Caco-2 (cell line): ENCODE measurements at regions not wholly inside any gene's neighbourhood (a gene's known extent, or its start where the extent isn't known, plus 50 kb on each side); places are given as distances from the start of the nearest gene placed in this dataset.

Source experiments
- BruUV-seq: library from RNA; stranded (reverse); fragments of 400-500 nt; replicated peaks from 2 replicates; lab custom pipeline; 2021; lab: Mats Ljungman, UMichigan
- CTCF ChIA-PET: fragments of 300-600 bp; sonication (Branson Sonifier 250); formaldehyde crosslinking; loops from one replicate; lab custom pipeline; 2022; ENCODE audit warnings: antibody characterized with exemption; lab: Charles Lee
- POLR2A ChIA-PET: fragments of 300-600 bp; sonication (Branson Sonifier 250); formaldehyde crosslinking; loops from one replicate; lab custom pipeline; 2022; ENCODE audit warnings: antibody characterized with exemption; lab: Charles Lee
- DNase-seq, 2 experiments: peaks; one replicate each; pipeline versions ENCODE4 v3.0.0 to v3.0.0-alpha.2; 2020 to 2022
- H3K27me3 ChIP-seq: replicated peaks from 2 replicates; pipeline ENCODE4 v1.6.0; 2011; ENCODE audit warnings: low read length; ENCODE audit not compliant: control insufficient read depth, insufficient read depth
- H3K36me3 ChIP-seq: 2 replicates; pipeline ENCODE4 v1.5.1; 2011; ENCODE audit warnings: low read length; ENCODE audit not compliant: control insufficient read depth, insufficient read depth
- H3K4me1 ChIP-seq: fragments of 250-450 bp; sonication (Bioruptor Pico); 2 replicates; pipeline ENCODE4 v1.5.1; 2020; ENCODE audit warnings: mild to moderate bottlenecking
- H3K4me3 ChIP-seq: 2 replicates; pipeline ENCODE4 v1.5.1; 2011; ENCODE audit warnings: low read depth, mild to moderate bottlenecking, control low read depth, low read length
- H3K9me3 ChIP-seq: fragments of 250-450 bp; sonication (Bioruptor Pico); 2 replicates; pipeline ENCODE4 v1.5.1; 2020; ENCODE audit warnings: mild to moderate bottlenecking, moderate library complexity
- H3K27ac Mint-ChIP-seq: one replicate; pipeline ENCODE4 v1.8.0; 2022; ENCODE audit warnings: mixed read lengths; ENCODE audit not compliant: unreplicated experiment
- H3K27me3 Mint-ChIP-seq: one replicate; pipeline ENCODE4 v1.8.0; 2022; ENCODE audit warnings: mixed read lengths; ENCODE audit not compliant: insufficient read depth, unreplicated experiment
- H3K36me3 Mint-ChIP-seq: one replicate; pipeline ENCODE4 v1.8.0; 2022; ENCODE audit warnings: mild to moderate bottlenecking, mixed read lengths; ENCODE audit not compliant: insufficient read depth, unreplicated experiment
- H3K4me1 Mint-ChIP-seq: one replicate; pipeline ENCODE4 v1.8.0; 2022; ENCODE audit warnings: low read depth, mixed read lengths; ENCODE audit not compliant: unreplicated experiment
- H3K4me3 Mint-ChIP-seq: one replicate; pipeline ENCODE4 v1.8.0; 2022; ENCODE audit warnings: mild to moderate bottlenecking, moderate library complexity, mixed read lengths; ENCODE audit not compliant: unreplicated experiment
- H3K9me3 Mint-ChIP-seq: one replicate; pipeline ENCODE4 v1.8.0; 2022; ENCODE audit warnings: mixed read lengths; ENCODE audit not compliant: unreplicated experiment
- CTCF ChIP-seq, 2 experiments: fragments of 200-600 bp in 1 of 2; IDR thresholded peaks; 1 replicate in 1 of 2; 2 replicates in 1 of 2; pipeline versions ENCODE4 v1.5.1 to v1.8.0; 2011 to 2022; ENCODE audit warnings: antibody characterized with exemption in 1 of 2, control low read depth in 1 of 2, inconsistent platforms in 1 of 2, low read depth in 1 of 2, low read length in 1 of 2, mild to moderate bottlenecking in 1 of 2, moderate library complexity in 1 of 2; ENCODE audit not compliant: insufficient read depth in 1 of 2, severe bottlenecking in 1 of 2, unreplicated experiment in 1 of 2
- intact Hi-C: fragments of 100-400 bp; cut with micrococcal nuclease; formaldehyde crosslinking; loops from one replicate; pipeline ENCODE4 v1.10.0; 2022; ENCODE audit not compliant: unreplicated experiment

GRCh38 chr22:48660104-48660789 is 1167.4 kb downstream of the BRD1 start:
- H3K4me3 ChIP-seq = no peak overlapping the region
- Mint-ChIP-seq H3K27ac (no peak overlapping the region), H3K9me3 (peaks cover 17% of the 10 kb centered on the region), H3K27me3 (no peaks in the 10 kb centered on the region), H3K36me3 (no peaks in the 10 kb centered on the region), H3K4me1 (no peaks in the 10 kb centered on the region), H3K4me3 (no peak overlapping the region)
- no peaks in the 10 kb centered on the region for H3K36me3 ChIP-seq
- no peak for TF ChIP-seq CTCF (IDR thresholded peaks at IDR 0.05; ENCODE audit: insufficient read depth in 1 of 2, low read depth in 1 of 2, low read length in 1 of 2, severe bottlenecking in 1 of 2, unreplicated experiment in 1 of 2)
- no peaks in the 10 kb centered on the region for H3K4me1 ChIP-seq
- H3K27me3 ChIP-seq = no peaks in the 10 kb centered on the region
- no TSS peak for BruUV-seq
- ChIA-PET POLR2A (no interaction called here), CTCF (no interaction called here)
- intact Hi-C loops = no loop called here
- peaks cover 5% of the 10 kb centered on the region; the same call in 1 of the 2 replicates for H3K9me3 ChIP-seq
- no peak for DNase-seq

GRCh38 chr22:48659404-48659996 is 1168.2 kb downstream of the BRD1 start:
- no peaks in the 10 kb centered on the region for H3K4me1 Mint-ChIP-seq
- Histone ChIP-seq H3K4me3 (no peak overlapping the region), H3K4me1 (no peaks in the 10 kb centered on the region), H3K27me3 (no peaks in the 10 kb centered on the region), H3K9me3 (peaks cover 5% of the 10 kb centered on the region; the same call in 1 of the 2 replicates), H3K36me3 (no peaks in the 10 kb centered on the region)
- BruUV-seq = no TSS peak
- ChIA-PET POLR2A (no interaction called here), CTCF (no interaction called here)
- DNase-seq = no peak
- H3K36me3 Mint-ChIP-seq = no peaks in the 10 kb centered on the region
- no peak for TF ChIP-seq CTCF (IDR thresholded peaks at IDR 0.05; ENCODE audit: insufficient read depth in 1 of 2, low read depth in 1 of 2, low read length in 1 of 2, severe bottlenecking in 1 of 2, unreplicated experiment in 1 of 2)
- intact Hi-C loops = no loop called here
- H3K4me3 Mint-ChIP-seq = no peak overlapping the region
- H3K27me3 Mint-ChIP-seq = no peaks in the 10 kb centered on the region
- H3K27ac Mint-ChIP-seq = no peak overlapping the region
- H3K9me3 Mint-ChIP-seq = peaks cover 10% of the 10 kb centered on the region

GRCh38 chr22:48658871-48659270 is 1168.8 kb downstream of the BRD1 start:
- BruUV-seq = no TSS peak
- Mint-ChIP-seq H3K36me3 (no peaks in the 10 kb centered on the region), H3K9me3 (peaks cover 4% of the 10 kb centered on the region), H3K4me3 (no peak overlapping the region), H3K4me1 (no peaks in the 10 kb centered on the region), H3K27me3 (no peaks in the 10 kb centered on the region), H3K27ac (no peak overlapping the region)
- CTCF ChIA-PET = no interaction called here
- intact Hi-C loops = no loop called here
- H3K4me3 ChIP-seq = no peak overlapping the region
- no peaks in the 10 kb centered on the region for H3K36me3 ChIP-seq
- H3K4me1 ChIP-seq = no peaks in the 10 kb centered on the region
- no peak for DNase-seq
- no peaks in the 10 kb centered on the region for H3K27me3 ChIP-seq
- H3K9me3 ChIP-seq = peaks cover 5% of the 10 kb centered on the region; the same call in 1 of the 2 replicates
- TF ChIP-seq CTCF (IDR thresholded peaks at IDR 0.05; ENCODE audit: insufficient read depth in 1 of 2, low read depth in 1 of 2, low read length in 1 of 2, severe bottlenecking in 1 of 2, unreplicated experiment in 1 of 2) = no peak
- POLR2A ChIA-PET = no interaction called here
